IMR-90 (cell line): ENCODE measurements at regions not wholly inside any gene's neighbourhood (a gene's known extent, or its start where the extent isn't known, plus 50 kb on each side); places are given as distances from the start of the nearest gene placed in this dataset.

Experiments
- BHLHE40 ChIP-seq: fragments of 150-350 bp; IDR thresholded peaks from 2 replicates; pipeline ENCODE4 v1.6.1; 2016; ENCODE audit warnings: mild to moderate bottlenecking, low read depth, low read length
- CTCF ChIP-seq: conservative IDR thresholded peaks from 2 replicates; pipeline ENCODE4 v1.5.1; 2012; ENCODE audit warnings: mild to moderate bottlenecking, low read depth, low read length, improper control_type of control experiment
- SMC3 ChIP-seq: fragments of 150-350 bp; IDR thresholded peaks from 2 replicates; pipeline ENCODE4 v1.6.1; 2016; ENCODE audit warnings: low read depth, mild to moderate bottlenecking, antibody characterized with exemption, low read length, moderate library complexity

DNA sequence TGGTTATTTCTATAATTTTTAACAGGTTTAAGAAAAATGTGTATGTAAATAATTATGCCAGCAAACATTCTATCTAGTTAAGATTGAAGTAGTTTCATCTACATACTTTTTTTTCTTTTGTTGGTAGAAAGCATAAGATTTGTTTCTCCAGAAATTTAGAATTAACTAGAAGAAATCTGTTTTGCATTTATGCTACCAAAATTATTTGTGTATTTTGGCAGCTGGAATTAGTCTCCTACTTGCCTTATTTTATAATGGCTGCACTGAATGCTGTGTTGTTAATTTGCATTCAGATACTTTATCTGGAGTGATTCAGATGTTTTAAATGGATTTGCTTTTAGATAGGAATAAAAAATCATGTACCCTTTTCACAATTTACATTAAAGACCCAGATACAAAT is 100.2 kb upstream of the NAALADL2 start:
- no peak for TF ChIP-seq CTCF
- no peak for TF ChIP-seq SMC3
- TF ChIP-seq BHLHE40 = no peak
